ENCODE measurements at regions not wholly inside any gene's neighbourhood (a gene's known extent, or its start where the extent isn't known, plus 50 kb on each side); places are given as distances from the start of the nearest gene placed in this dataset.

DNA sequence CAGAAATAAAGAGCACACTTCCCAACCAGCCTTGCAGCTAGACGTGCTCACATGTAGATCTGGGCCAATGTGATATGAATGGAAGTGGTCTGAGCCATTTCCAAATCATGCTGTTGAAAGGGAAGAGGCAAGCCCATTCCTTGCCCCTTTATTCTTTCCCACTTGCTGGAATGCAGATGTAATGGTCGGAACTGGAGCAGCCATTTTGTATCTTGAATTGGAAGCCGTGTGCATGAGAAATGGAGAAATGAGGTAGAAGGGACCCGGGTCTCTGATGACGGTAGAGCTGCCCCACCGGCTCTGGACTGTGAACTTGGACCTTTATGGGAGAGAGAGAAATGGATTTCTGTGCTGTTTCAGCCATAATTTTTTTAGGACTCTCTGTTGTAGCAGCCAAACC is 54.8 kb upstream of the STX16 start:
- DNase-seq: no peak
- TF ChIP-seq, protein P1, sequence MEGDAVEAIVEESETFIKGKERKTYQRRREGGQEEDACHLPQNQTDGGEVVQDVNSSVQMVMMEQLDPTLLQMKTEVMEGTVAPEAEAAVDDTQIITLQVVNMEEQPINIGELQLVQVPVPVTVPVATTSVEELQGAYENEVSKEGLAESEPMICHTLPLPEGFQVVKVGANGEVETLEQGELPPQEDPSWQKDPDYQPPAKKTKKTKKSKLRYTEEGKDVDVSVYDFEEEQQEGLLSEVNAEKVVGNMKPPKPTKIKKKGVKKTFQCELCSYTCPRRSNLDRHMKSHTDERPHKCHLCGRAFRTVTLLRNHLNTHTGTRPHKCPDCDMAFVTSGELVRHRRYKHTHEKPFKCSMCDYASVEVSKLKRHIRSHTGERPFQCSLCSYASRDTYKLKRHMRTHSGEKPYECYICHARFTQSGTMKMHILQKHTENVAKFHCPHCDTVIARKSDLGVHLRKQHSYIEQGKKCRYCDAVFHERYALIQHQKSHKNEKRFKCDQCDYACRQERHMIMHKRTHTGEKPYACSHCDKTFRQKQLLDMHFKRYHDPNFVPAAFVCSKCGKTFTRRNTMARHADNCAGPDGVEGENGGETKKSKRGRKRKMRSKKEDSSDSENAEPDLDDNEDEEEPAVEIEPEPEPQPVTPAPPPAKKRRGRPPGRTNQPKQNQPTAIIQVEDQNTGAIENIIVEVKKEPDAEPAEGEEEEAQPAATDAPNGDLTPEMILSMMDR (IDR thresholded peaks at IDR 0.05): no peak
- H3K27me3 ChIP-seq (ENCODE audit: low read depth): peaks cover 5% of the 10 kb centered on the region
- no peak overlapping the region for H3K4me3 ChIP-seq
- H3K9me3 ChIP-seq: no peaks in the 10 kb centered on the region
- no peaks in the 10 kb centered on the region for H3K4me1 ChIP-seq
- no peaks in the 10 kb centered on the region for H3K36me3 ChIP-seq
- H3K27ac ChIP-seq: no peak overlapping the region
- intact Hi-C loops (cut with DNase I): no loop called here
- ATAC-seq: no peak

GRCh38 chr20:58595167-58595566 is 55.9 kb upstream of the STX16 start:
- DNase-seq (no peak), ATAC-seq (no peak)
- Histone ChIP-seq H3K27ac (no peak overlapping the region), H3K9me3 (no peaks in the 10 kb centered on the region), H3K36me3 (no peaks in the 10 kb centered on the region), H3K4me3 (no peak overlapping the region), H3K27me3 (ENCODE audit: low read depth) (peaks cover 6% of the 10 kb centered on the region), H3K4me1 (no peaks in the 10 kb centered on the region)
- TF ChIP-seq, protein P1 (IDR thresholded peaks at IDR 0.05): no peak
- intact Hi-C loops (cut with DNase I): no loop called here

DNA sequence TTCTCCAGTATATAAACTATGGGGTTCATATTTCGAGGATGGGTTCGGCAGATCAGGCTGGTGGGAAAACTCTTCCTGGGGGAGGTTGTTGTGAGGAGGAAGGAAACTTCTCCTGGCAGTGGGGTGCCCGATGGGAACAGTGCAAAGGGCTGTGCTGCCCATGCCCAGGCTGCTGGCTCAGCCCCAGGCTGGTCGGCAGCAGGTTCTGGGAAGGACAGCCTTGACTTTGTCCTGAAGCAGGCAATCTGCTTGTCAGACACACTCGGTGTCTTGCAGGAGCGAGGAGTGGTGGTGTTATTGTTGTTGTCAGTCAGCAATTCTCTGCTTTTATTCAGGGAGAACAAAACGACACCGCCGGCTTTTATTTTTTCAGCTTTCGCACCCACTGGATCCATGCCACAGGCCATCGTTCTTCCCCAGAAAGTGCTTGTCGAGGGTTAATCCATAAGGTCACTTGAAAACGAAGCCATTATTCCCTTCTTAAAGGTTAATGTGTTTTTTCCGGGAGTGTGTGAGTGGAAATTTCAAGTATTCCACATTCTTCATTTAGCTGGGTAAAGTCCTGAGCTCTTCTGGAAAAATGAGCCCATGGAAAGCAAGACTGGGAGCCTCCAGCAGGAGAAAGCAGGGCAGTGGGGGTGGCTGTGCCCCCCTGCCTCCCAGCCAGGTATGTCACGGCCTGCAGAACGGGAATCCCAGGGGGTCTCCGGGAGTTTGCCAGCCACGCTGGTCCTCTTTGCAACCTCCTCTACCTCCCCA is 57.0 kb upstream of the STX16 start:
- intact Hi-C loops (cut with DNase I): no loop called here
- H3K4me1 ChIP-seq: no peaks in the 10 kb centered on the region
- no peaks in the 10 kb centered on the region for H3K9me3 ChIP-seq
- TF ChIP-seq, protein P1 (IDR thresholded peaks at IDR 0.05): no peak
- no peaks in the 10 kb centered on the region for H3K36me3 ChIP-seq
- no peak overlapping the region for H3K4me3 ChIP-seq
- ATAC-seq (no peak), DNase-seq (no peak)
- peaks cover 6% of the 10 kb centered on the region for H3K27me3 ChIP-seq (ENCODE audit: low read depth)
- no peak overlapping the region for H3K27ac ChIP-seq

GRCh38 chr20:58592076-58592695 is 58.9 kb upstream of the STX16 start:
- Histone ChIP-seq H3K36me3 (no peaks in the 10 kb centered on the region), H3K9me3 (no peaks in the 10 kb centered on the region), H3K4me3 (no peak overlapping the region), H3K27me3 (ENCODE audit: low read depth) (peaks cover 6% of the 10 kb centered on the region), H3K4me1 (no peaks in the 10 kb centered on the region), H3K27ac (no peak overlapping the region)
- intact Hi-C loops (cut with DNase I): no loop called here
- no peak for DNase-seq
- TF ChIP-seq, protein P1 (IDR thresholded peaks at IDR 0.05): no peak
- no peak for ATAC-seq

- Histone ChIP-seq H3K4me1 (no peaks in the 10 kb centered on the region), H3K36me3 (no peaks in the 10 kb centered on the region), H3K4me3 (no peak overlapping the region), H3K9me3 (no peaks in the 10 kb centered on the region), H3K27me3 (ENCODE audit: low read depth) (peaks cover 6% of the 10 kb centered on the region), H3K27ac (no peak overlapping the region)
- intact Hi-C loops (cut with DNase I): no loop called here
- ATAC-seq: no peak
- TF ChIP-seq, protein P1 (IDR thresholded peaks at IDR 0.05): no peak
- DNase-seq: no peak
Observed at GRCh38 chr20:58590679-58591473, 60.2 kb upstream of the STX16 start.
